HEK293T (cell line): ENCODE measurements at regions not wholly inside any gene's neighbourhood (a gene's known extent, or its start where the extent isn't known, plus 50 kb on each side); places are given as distances from the start of the nearest gene placed in this dataset.

ENCODE experiments used
- CTCF ChIA-PET: fragments of 350-600 bp; formaldehyde crosslinking; extraction: SDS; loops from one replicate; lab custom pipeline; 2021; ENCODE audit warnings: antibody characterized with exemption, inconsistent platforms; lab: Yijun Ruan, JAX
- POLR2A ChIA-PET: fragments of 350-600 bp; formaldehyde crosslinking; extraction: SDS; loops from one replicate; lab custom pipeline; 2020; ENCODE audit warnings: antibody characterized with exemption, inconsistent platforms; lab: Yijun Ruan, JAX
- DNase-seq: peaks from one replicate; pipeline ENCODE4 v3.0.0; 2012; ENCODE audit warnings: mixed read lengths; ENCODE audit errors: extremely low spot score
- ARNT ChIP-seq: fragments of 450-650 bp; IDR thresholded peaks from 2 replicates; pipeline ENCODE4 v1.6.1; 2017; ENCODE audit warnings: mild to moderate bottlenecking
- BHLHE40 ChIP-seq: fragments of 450-650 bp; IDR thresholded peaks from 2 replicates; pipeline ENCODE4 v1.6.1; 2016; ENCODE audit warnings: mild to moderate bottlenecking, moderate library complexity, borderline replicate concordance
- CTBP1 ChIP-seq: fragments of 450-650 bp; IDR thresholded peaks from 2 replicates; pipeline ENCODE4 v1.6.1; 2016; ENCODE audit warnings: borderline replicate concordance
- ELF4 ChIP-seq: fragments of 450-650 bp; IDR thresholded peaks from 2 replicates; pipeline ENCODE4 v1.6.1; 2017; ENCODE audit warnings: antibody characterized with exemption
- FOXA1 ChIP-seq: fragments of 450-650 bp; IDR thresholded peaks from 2 replicates; pipeline ENCODE4 v1.6.1; 2016; ENCODE audit warnings: mild to moderate bottlenecking
- FOXK2 ChIP-seq: fragments of 450-650 bp; IDR thresholded peaks from 2 replicates; pipeline ENCODE4 v1.6.1; 2016; ENCODE audit warnings: mild to moderate bottlenecking
- FOXM1 ChIP-seq: fragments of 450-650 bp; IDR thresholded peaks from 2 replicates; pipeline ENCODE4 v1.6.1; 2017; ENCODE audit warnings: mild to moderate bottlenecking, borderline replicate concordance
- HDGF ChIP-seq: fragments of 450-650 bp; IDR thresholded peaks from 2 replicates; pipeline ENCODE4 v1.6.1; 2017; ENCODE audit warnings: antibody characterized with exemption, borderline replicate concordance
- L3MBTL2 ChIP-seq: fragments of 450-650 bp; conservative IDR thresholded peaks from 2 replicates; pipeline ENCODE4 v1.6.1; 2016; ENCODE audit warnings: mild to moderate bottlenecking
- LEF1 ChIP-seq: fragments of 450-650 bp; IDR thresholded peaks from 2 replicates; pipeline ENCODE4 v1.6.1; 2017; ENCODE audit warnings: mild to moderate bottlenecking, borderline replicate concordance
- NFRKB ChIP-seq: fragments of 450-650 bp; IDR thresholded peaks from 2 replicates; pipeline ENCODE4 v1.6.1; 2016; ENCODE audit warnings: mild to moderate bottlenecking, moderate library complexity
- PKNOX1 ChIP-seq: fragments of 450-650 bp; IDR thresholded peaks from 2 replicates; pipeline ENCODE4 v1.6.1; 2016
- SP1 ChIP-seq: fragments of 450-650 bp; IDR thresholded peaks from 2 replicates; pipeline ENCODE4 v1.6.1; 2017
- SUZ12 ChIP-seq: fragments of 450-650 bp; IDR thresholded peaks from 2 replicates; pipeline ENCODE4 v1.6.1; 2016; ENCODE audit warnings: mild to moderate bottlenecking
- TARDBP ChIP-seq: fragments of 450-650 bp; IDR thresholded peaks from 2 replicates; pipeline ENCODE4 v1.6.1; 2016
- ZNF384 ChIP-seq: fragments of 450-650 bp; IDR thresholded peaks from 2 replicates; pipeline ENCODE4 v1.6.1; 2016

DNA sequence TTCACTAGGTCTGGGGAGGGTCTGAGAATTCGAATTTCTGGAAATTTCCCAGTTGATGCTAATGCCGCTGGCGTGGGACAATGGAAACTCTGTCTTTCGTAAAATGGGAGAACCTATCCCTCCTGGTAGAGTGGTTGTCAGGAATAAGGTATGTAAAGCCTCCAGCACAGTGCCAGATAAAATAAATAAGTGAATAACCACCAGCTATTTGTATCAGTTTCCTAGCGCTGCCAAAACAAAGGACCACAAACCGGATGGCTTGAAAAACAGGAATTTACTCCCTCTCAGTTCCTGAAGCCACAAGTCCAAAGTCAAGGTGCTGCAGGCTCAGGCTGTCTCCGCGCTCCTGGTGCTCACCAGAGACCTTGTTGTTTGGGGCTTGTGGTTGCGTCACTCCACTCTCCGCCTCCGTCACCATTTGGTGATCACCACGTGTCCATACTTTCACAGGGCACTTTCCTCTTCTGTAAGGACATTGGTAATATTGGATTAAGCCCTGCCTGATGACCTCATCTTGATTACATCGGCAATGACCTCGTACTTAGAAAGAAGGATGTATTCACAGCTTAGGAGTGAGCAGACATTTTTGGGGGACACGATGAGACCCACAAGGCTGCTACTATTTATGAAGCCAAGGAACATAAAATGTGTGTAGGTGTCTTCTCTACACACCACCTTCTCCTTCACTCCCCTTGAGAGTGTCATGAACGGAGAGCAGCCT lies 428.5 kb downstream of the IRS2 start:
- POLR2A ChIA-PET = no interaction called here
- CTCF ChIA-PET = no interaction called here
- DNase-seq = no peak
- TF ChIP-seq CTBP1 (no peak), HDGF (no peak), LEF1 (no peak), L3MBTL2 (no peak), FOXK2 (no peak), ZNF384 (no peak), SP1 (no peak), ARNT (no peak), NFRKB (no peak)

DNA sequence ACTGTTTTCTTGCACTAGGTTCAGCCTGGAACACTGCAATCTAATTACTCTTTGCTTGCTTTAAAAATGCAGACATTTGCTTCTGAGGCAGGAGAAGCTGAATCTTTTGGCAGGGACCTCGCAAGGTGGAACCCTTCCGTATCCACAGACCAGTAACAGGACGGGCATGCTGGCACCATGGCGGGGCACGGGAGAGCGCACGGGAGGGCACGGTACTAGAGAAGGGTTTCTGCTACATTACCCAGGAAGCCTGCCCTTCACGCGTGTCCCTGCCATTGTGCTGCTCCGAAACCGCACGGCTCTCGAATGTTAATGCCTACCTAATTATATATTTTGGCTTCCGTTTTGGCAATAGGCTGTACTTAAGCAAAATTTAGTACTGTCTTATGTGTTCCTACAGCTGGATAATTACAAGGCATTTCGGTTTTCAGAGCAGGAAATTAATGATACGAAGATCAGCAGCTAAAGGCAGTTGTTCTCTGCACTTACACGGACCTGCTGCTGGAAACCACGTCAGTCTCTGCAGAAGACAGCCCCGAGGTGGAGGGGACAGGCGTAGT lies 430.4 kb downstream of the IRS2 start:
- no peak for TF ChIP-seq FOXM1
- TF ChIP-seq HDGF = no peak
- TF ChIP-seq TARDBP = no peak
- no peak for TF ChIP-seq NFRKB
- TF ChIP-seq FOXK2 = no peak
- no peak for TF ChIP-seq ZNF384
- no peak for TF ChIP-seq L3MBTL2
- TF ChIP-seq PKNOX1 = no peak
- DNase-seq = no peak

GRCh38 chr13:109355166-109355565 lies 431.2 kb downstream of the IRS2 start:
- TF ChIP-seq ARNT (no peak), TARDBP (no peak)
- DNase-seq = no peak

More for the DNA sequence above, 430.4 kb downstream of the IRS2 start:
- ChIA-PET CTCF (no interaction called here), POLR2A (no interaction called here)

GRCh38 chr13:109351236-109351635 lies 435.1 kb downstream of the IRS2 start:
- ChIA-PET POLR2A (no interaction called here), CTCF (no interaction called here)
- TF ChIP-seq ELF4 (peak; percentile 51; the same call in 1 of the 2 replicates), FOXM1 (no peak)
- DNase-seq = no peak

More at GRCh38 chr13:109355166-109355565, 431.2 kb downstream of the IRS2 start:
- POLR2A ChIA-PET = no interaction called here
- CTCF ChIA-PET = no interaction called here

DNA sequence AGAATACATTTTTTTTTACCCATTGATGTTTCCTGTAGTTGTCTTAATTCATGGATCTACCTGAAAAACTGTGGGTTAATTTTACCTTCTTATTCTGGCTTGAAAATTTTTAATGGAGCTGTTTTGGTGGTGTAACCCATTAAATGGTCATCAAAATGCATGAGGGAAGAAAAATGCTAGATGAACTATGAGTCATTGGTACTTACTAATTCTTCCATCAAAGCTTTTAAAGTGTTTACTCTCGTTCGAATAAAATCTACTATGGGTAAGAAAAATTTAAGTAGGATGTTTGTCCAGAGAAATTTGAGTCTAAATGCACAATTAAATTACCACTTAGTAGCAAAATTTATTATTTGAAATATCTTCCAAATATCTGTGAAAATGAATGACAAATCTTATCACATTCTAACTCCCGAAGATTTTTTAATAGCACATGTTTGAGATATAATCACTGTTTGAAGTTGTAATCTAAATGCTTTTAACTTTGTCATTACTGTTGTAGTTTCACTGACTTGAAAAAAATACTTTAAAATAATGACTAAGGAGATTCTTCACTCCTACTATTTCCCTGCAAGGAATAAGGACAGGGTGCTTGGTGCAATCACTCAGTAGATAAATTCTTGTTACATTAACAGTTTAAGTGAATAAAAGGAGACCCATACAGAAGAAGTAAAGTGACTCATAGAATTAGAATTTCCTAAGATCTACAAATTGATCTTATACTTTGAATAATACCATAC lies 437.7 kb downstream of the IRS2 start:
- DNase-seq = no peak
- TF ChIP-seq SP1 (no peak), CTBP1 (no peak), ELF4 (no peak), ZNF384 (no peak), L3MBTL2 (no peak), SUZ12 (no peak), LEF1 (no peak), BHLHE40 (no peak), FOXK2 (no peak), FOXA1 (no peak), ARNT (no peak), FOXM1 (no peak), TARDBP (no peak), PKNOX1 (no peak)
- ChIA-PET CTCF (no interaction called here), POLR2A (no interaction called here)

DNA sequence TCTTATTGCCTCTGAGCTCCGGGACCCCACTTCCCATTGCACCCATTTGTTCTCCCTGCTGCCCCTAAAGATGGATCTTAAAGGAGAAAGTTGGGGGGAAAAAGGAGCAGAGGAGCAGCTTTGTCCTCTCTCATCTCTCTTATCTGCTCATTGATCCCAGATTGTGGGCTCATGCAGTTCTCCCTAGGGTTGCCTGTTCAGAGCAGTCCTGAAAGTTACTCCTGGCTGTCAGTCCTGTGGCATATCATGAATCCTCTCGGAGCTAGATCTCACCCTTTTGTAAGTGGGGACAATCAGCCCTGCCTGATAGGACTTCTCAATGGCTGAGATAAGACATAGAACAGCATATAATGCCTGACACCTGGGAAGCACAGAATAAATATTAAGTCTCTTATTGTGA lies 440.3 kb downstream of the IRS2 start:
- POLR2A ChIA-PET = no interaction called here
- CTCF ChIA-PET = no interaction called here

DNA sequence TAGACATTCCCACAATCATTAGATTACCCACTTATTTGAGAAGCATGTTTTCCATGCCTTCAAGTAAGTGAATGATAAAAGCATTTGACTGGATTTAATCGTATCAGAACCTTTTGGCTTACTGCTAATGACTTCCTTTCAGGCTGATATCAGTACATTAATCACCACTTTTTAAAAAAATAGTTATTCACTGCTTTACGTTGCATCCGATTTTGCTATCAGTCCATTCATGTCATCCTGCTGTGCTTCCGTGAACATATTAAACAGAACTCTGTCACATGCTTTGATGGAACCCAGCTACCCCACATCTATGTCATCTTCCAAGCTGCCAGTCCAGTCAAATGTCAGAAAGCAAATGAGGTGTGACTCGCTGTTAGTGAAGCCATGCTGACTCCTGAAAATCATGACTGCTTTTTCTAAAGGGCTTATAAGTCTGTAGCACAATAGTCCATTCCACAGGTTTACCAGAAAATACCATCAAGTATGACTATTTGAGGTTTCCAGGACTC lies 440.9 kb downstream of the IRS2 start:
- no peak for DNase-seq
- CTCF ChIA-PET = no interaction called here
- TF ChIP-seq SUZ12 (no peak), L3MBTL2 (no peak), PKNOX1 (no peak), ARNT (no peak), FOXK2 (no peak), ELF4 (no peak), TARDBP (no peak), FOXM1 (no peak), BHLHE40 (no peak)
- POLR2A ChIA-PET = no interaction called here

More for the DNA sequence above, 440.3 kb downstream of the IRS2 start:
- no peak for TF ChIP-seq FOXM1
- no peak for TF ChIP-seq ARNT
- no peak for TF ChIP-seq BHLHE40
- DNase-seq = no peak
